AG10803 (cell line): ENCODE measurements at regions not wholly inside any gene's neighbourhood (a gene's known extent, or its start where the extent isn't known, plus 50 kb on each side); places are given as distances from the start of the nearest gene placed in this dataset.

Experiments used
- DNase-seq: peaks from one replicate; pipeline ENCODE4 v3.0.0; 2010; ENCODE audit warnings: low read depth
- H3K4me3 ChIP-seq: 2 replicates; pipeline ENCODE4 v1.5.1; 2011; ENCODE audit warnings: mild to moderate bottlenecking, low read length, control low read depth
- TF ChIP-seq, protein P1 (sequence below): conservative IDR thresholded peaks from 2 replicates; pipeline ENCODE4 v1.5.1; 2011; ENCODE audit warnings: mild to moderate bottlenecking, low read length, control low read depth, inconsistent platforms

DNA sequence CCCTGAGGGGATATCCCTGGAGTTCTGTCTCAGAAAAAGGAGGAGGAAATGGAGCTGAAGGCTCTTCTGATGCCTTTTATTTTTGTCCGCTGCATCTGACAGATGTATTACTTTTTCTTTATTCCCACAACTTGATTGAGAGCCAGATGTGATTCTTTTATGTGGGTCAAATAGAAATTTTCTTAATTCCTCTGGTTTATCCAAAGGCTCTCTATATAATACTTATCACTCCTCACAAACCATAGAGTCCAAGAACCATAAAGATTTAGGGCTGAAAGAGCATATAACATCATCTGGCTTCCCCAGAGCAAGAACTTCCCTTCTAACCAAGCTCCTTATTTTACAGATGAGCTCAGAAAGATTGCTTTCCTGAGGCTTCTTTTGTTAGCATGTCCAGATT lies 756.7 kb upstream of the FAM241A start:
- TF ChIP-seq, protein P1, sequence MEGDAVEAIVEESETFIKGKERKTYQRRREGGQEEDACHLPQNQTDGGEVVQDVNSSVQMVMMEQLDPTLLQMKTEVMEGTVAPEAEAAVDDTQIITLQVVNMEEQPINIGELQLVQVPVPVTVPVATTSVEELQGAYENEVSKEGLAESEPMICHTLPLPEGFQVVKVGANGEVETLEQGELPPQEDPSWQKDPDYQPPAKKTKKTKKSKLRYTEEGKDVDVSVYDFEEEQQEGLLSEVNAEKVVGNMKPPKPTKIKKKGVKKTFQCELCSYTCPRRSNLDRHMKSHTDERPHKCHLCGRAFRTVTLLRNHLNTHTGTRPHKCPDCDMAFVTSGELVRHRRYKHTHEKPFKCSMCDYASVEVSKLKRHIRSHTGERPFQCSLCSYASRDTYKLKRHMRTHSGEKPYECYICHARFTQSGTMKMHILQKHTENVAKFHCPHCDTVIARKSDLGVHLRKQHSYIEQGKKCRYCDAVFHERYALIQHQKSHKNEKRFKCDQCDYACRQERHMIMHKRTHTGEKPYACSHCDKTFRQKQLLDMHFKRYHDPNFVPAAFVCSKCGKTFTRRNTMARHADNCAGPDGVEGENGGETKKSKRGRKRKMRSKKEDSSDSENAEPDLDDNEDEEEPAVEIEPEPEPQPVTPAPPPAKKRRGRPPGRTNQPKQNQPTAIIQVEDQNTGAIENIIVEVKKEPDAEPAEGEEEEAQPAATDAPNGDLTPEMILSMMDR = no peak
- no peak overlapping the region for H3K4me3 ChIP-seq
- no peak for DNase-seq

DNA sequence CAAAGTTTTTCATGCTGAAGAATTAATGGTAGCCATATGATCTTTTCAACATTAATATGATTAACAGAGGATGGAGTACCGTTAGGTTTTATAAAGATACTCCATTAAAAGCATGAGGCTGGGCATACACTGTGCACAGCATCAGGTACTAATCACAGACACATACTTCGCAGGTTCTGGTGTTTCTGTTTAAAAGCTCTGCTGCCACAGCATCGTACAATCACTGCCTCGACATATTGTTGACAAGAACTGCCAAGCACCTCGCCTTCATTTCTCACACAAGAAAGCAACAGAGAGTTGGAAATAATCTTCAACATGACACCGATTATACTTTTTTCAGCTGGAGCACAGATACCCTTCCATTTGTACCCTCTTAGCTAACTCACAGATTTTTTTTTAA lies 753.4 kb upstream of the FAM241A start:
- DNase-seq = no peak
- TF ChIP-seq, protein P1 = no peak
- H3K4me3 ChIP-seq = no peak overlapping the region

DNA sequence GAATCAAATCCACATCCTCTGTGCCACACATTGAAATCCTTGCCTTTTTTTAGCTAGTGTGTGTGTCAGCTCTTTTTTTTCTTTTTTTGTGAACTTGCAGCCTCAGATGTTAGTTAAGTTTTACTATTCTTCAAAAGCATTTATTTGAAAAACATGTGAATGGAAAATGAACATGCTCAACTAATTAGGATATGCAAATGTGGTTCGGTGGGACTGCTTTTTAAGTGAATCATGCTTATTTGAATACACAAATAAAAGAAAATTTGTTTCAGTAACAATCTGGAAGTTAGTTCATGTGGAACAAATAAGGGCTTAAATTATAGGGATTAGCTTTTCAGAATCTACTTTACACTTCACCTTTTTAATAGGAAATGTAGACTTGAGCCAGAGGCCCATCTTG lies 751.5 kb upstream of the FAM241A start:
- no peak overlapping the region for H3K4me3 ChIP-seq
- TF ChIP-seq, protein P1 = no peak
- DNase-seq = peak; percentile 8

DNA sequence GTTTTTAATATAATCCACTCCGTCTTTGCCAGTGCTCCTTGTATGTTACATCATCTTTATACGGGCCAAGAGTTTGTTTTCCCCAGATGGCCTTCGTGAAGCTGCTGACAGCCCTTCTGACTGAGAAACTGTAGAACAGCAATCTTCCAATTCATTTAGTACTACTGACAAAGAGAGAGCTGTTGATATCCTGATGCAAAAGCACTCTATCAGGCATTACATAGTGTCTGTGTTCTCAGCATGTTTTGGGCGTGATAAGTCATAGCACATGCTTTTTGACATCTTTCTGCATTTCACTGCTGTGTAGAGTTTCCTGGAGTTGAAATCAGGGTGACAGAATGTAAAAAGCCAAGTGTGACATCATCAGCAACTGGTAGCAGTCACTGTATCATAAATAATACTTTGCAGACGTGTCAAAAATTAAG lies 746.3 kb upstream of the FAM241A start:
- DNase-seq = peak; percentile 69
- no peak overlapping the region for H3K4me3 ChIP-seq
- TF ChIP-seq, protein P1 = no peak

DNA sequence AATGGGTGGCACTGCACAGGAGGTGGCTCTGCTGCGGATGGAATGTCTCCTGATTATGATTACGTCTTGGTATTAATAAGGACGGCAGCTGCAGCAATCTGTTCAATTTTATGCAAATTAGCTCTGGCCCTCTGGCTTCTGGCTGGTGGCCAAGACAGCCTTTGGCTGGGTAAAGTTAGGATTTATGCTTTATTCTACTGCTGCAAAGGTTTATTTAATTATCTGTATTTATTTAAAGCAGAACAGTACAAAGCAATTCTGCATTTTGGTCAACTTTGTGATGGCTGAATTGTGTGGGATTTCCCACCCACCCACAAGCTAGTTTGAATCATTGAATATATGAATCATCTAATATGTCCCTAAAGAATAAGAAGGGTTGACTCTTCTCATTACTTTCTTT lies 745.6 kb upstream of the FAM241A start:
- TF ChIP-seq, protein P1 = no peak
- H3K4me3 ChIP-seq = no peak overlapping the region
- DNase-seq = peak; percentile 10

DNA sequence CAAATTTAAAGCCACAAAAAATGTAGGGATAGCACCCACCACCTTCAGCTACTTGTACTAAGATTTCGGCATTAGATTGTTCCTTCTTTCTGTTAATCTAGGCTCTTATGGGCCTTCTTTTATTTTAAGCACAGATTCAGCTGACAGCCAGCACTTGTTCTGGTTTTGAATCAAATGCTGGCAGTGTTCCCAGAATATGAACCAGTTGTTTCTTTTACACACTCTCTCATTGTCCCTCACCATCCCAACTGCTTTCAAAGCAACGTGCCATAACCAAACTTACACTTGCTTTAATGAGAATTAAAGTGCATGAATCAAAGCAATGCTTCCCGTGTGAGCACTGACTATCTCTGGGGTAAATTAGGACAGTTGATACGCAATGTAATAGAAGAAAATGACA lies 744.5 kb upstream of the FAM241A start:
- TF ChIP-seq, protein P1 = no peak
- no peak overlapping the region for H3K4me3 ChIP-seq
- peak; percentile 75 for DNase-seq

DNA sequence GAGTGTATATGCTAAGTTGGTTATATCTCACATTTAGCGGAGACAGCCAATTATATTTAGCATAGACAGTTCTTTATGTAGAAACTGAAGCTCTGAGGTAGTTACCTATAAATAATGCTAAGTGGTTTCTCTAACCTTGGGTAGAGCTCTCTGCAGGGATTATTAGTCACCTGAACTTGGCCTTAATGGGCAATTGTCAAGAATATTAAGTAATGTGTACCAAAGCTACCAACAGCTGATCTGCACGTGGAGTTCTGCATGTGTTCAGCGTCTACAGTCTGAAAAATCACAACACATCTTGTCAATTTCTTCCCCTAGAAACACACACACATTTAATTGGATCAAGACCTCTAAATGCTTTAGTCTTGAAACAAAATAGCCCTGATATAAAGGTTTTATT lies 740.6 kb upstream of the FAM241A start:
- peak; percentile 15 for DNase-seq
- H3K4me3 ChIP-seq = no peak overlapping the region
- TF ChIP-seq, protein P1 = no peak
